Gastroesophageal sphincter (tissue), 3 donors: ENCODE measurements at regions not wholly inside any gene's neighbourhood (a gene's known extent, or its start where the extent isn't known, plus 50 kb on each side); places are given as distances from the start of the nearest gene placed in this dataset.

Experiments used
- CTCF ChIP-seq, 4 experiments: fragments of 200-600 bp in 2 of 4; fragments of 450-650 bp in 2 of 4; sonication (generic) in 1 of 4; IDR thresholded peaks; one replicate each; pipeline ENCODE4 v1.5.1; 2017 to 2019; ENCODE audit warnings: antibody characterized with exemption in 4 of 4, mild to moderate bottlenecking in 2 of 4, moderate library complexity in 2 of 4
- POLR2A ChIP-seq, 2 donors: fragments of 450-650 bp; IDR thresholded peaks; one replicate each; pipeline ENCODE4 v1.6.1; 2017; ENCODE audit warnings: antibody characterized with exemption in 2 of 2, mild to moderate bottlenecking in 2 of 2, moderate library complexity in 1 of 2
- POLR2AphosphoS5 ChIP-seq: sonication (generic); formaldehyde crosslinking; IDR thresholded peaks from one replicate; pipeline ENCODE4 v1.6.1; 2017; ENCODE audit warnings: antibody characterized with exemption

DNA sequence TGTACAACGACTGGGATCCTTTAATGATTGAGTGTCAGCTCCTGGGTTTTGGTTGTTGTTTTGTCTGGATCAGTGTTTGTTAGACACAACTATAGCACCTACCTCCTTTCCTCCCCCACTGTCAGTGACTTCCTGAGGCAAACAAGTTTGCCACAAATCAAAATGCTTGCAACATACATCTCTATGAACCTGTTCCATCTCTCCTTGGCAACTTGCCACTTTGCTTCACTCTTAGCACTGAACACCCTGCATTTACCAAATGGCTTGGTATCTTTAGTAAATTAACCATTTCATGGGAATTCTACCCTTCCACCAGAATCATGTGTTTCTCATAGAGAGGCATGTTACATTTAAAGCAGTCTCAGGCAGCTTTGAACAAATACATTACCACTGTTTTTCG, 301.1 kb upstream of the TANK start:
- TF ChIP-seq CTCF (IDR thresholded peaks at IDR 0.05), result no peak
- no peak for TF ChIP-seq POLR2AphosphoS5
- no peak for TF ChIP-seq POLR2A (IDR thresholded peaks at IDR 0.05)
